Tibial nerve (tissue), 4 donors: ENCODE measurements at regions not wholly inside any gene's neighbourhood (a gene's known extent, or its start where the extent isn't known, plus 50 kb on each side); places are given as distances from the start of the nearest gene placed in this dataset.

ENCODE experiments used
- DNase-seq, 2 donors: peaks; one replicate each; pipeline ENCODE4 v3.0.0-alpha.2; 2019; ENCODE audit warnings: low spot score in 2 of 2
- H3K27ac ChIP-seq, 4 donors: fragments of 200-600 bp; sonication (generic) in 3 of 4; one replicate each; pipeline ENCODE4 v1.5.1; 2017 to 2019; ENCODE audit warnings: mild to moderate bottlenecking in 1 of 4
- H3K27me3 ChIP-seq, 2 donors: fragments of 200-600 bp; sonication (generic) in 1 of 2; one replicate each; pipeline versions ENCODE4 v1.5.1 to v1.6.0; 2017 to 2019
- H3K36me3 ChIP-seq, 3 donors: fragments of 200-600 bp; sonication (generic); one replicate each; pipeline ENCODE4 v1.5.1; 2018 to 2019
- H3K4me1 ChIP-seq, 4 donors: fragments of 200-600 bp; sonication (generic) in 3 of 4; one replicate each; pipeline ENCODE4 v1.5.1; 2017 to 2019
- H3K4me3 ChIP-seq, 4 donors: fragments of 200-600 bp; sonication (generic) in 3 of 4; one replicate each; pipeline ENCODE4 v1.5.1; 2017 to 2019; ENCODE audit warnings: mild to moderate bottlenecking in 1 of 4, moderate library complexity in 1 of 4
- H3K9me3 ChIP-seq, 4 donors: fragments of 200-600 bp; sonication (generic) in 3 of 4; one replicate each; pipeline ENCODE4 v1.5.1; 2017 to 2019
- EP300 ChIP-seq, 2 donors: sonication (generic); formaldehyde crosslinking; IDR thresholded peaks; one replicate each; pipeline ENCODE4 v1.6.1; 2017; ENCODE audit warnings: antibody characterized with exemption in 2 of 2, mild to moderate bottlenecking in 1 of 2
- POLR2A ChIP-seq, 2 donors: fragments of 450-650 bp; IDR thresholded peaks; one replicate each; pipeline ENCODE4 v1.6.1; 2017; ENCODE audit warnings: antibody characterized with exemption in 2 of 2, mild to moderate bottlenecking in 2 of 2, moderate library complexity in 2 of 2
- WGBS, 2 donors: methylation state at CpG; one replicate each; pipeline ENCODE4 v1.1.5; 2018; 5-methylcytosine and 5-hydroxymethylcytosine counted together
- TF ChIP-seq, protein P1 (sequence below), 5 experiments: fragments of 200-600 bp in 3 of 5; fragments of 450-650 bp in 2 of 5; sonication (generic) in 3 of 5; IDR thresholded peaks; one replicate each; pipeline ENCODE4 v1.5.1; 2016 to 2019; ENCODE audit warnings: antibody characterized with exemption in 5 of 5, mild to moderate bottlenecking in 3 of 5, moderate library complexity in 2 of 5

DNA sequence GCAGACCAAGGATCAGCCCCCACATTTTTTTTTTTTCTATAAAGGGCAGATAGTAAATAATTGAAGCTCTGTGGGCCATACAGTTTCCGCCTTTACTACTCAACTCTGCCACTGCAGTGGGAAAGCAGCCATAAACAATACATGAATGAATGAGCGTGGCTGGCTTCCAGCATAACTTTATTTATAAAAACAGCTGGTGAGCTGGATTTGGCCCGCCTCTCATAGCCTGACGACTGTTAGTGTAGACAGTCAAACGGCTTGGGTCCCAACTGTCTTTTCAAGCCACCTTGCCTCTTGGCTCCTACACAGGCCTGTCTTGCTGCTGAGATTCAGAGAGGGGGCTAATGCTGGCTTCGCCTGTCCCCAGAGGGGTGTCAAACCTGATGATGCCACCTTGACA, 169.8 kb upstream of the GPR26 start:
- no peaks in the 10 kb centered on the region for H3K36me3 ChIP-seq
- TF ChIP-seq POLR2A (IDR thresholded peaks at IDR 0.05) (no peak), EP300 (IDR thresholded peaks at IDR 0.05) (no peak)
- TF ChIP-seq, protein P1, sequence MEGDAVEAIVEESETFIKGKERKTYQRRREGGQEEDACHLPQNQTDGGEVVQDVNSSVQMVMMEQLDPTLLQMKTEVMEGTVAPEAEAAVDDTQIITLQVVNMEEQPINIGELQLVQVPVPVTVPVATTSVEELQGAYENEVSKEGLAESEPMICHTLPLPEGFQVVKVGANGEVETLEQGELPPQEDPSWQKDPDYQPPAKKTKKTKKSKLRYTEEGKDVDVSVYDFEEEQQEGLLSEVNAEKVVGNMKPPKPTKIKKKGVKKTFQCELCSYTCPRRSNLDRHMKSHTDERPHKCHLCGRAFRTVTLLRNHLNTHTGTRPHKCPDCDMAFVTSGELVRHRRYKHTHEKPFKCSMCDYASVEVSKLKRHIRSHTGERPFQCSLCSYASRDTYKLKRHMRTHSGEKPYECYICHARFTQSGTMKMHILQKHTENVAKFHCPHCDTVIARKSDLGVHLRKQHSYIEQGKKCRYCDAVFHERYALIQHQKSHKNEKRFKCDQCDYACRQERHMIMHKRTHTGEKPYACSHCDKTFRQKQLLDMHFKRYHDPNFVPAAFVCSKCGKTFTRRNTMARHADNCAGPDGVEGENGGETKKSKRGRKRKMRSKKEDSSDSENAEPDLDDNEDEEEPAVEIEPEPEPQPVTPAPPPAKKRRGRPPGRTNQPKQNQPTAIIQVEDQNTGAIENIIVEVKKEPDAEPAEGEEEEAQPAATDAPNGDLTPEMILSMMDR (IDR thresholded peaks at IDR 0.05): no peak
- H3K4me3 ChIP-seq: no peak overlapping the region
- H3K27me3 ChIP-seq: no peaks in the 10 kb centered on the region
- WGBS, 2 donors: 29 to 40% methylated on average over 6 of the region's 6 CpGs
- H3K27ac ChIP-seq: no peak overlapping the region
- no peaks in the 10 kb centered on the region for H3K4me1 ChIP-seq
- DNase-seq: no peak
- H3K9me3 ChIP-seq: no peaks in the 10 kb centered on the region

DNA sequence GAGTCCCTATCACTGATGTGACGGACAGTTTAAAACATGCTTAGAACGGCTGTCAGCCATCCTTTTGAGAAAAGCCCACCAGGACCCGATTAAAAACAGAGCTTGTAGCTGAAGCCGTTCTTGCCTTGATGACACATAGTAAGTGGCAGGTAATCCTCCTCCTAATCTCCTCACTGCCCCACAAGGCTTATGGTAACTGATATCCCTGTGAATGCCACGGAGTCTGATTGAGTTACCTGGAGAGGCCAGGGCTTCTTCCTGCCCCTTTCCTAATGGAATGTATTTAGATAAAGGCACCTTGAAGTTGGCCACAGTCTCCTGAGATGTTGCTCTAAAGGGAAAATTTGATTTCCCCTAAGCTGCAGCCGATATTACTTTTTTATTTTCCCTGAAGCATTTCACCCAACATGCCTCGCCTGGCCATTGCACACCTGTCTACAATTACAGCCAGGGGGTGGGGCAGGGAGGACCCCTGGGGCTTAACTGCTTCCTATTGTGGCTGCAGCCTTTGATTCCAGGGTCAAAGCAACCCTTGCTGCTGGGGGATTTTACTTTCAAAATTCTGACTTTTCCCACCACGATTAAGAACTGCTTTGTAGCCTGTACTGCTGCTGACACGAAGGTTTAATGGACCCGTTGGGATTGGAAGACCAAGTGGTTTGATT, 169.0 kb upstream of the GPR26 start:
- TF ChIP-seq, protein P1 (IDR thresholded peaks at IDR 0.05): no peak
- TF ChIP-seq EP300 (IDR thresholded peaks at IDR 0.05) (no peak), POLR2A (IDR thresholded peaks at IDR 0.05) (no peak)
- no peak overlapping the region for H3K27ac ChIP-seq
- no peaks in the 10 kb centered on the region for H3K36me3 ChIP-seq
- no peak for DNase-seq
- H3K27me3 ChIP-seq: no peaks in the 10 kb centered on the region
- H3K4me3 ChIP-seq: no peak overlapping the region
- no peaks in the 10 kb centered on the region for H3K9me3 ChIP-seq
- 54 to 61% methylated on average over 10 of the region's 10 CpGs for WGBS, 2 donors
- no peaks in the 10 kb centered on the region for H3K4me1 ChIP-seq

DNA sequence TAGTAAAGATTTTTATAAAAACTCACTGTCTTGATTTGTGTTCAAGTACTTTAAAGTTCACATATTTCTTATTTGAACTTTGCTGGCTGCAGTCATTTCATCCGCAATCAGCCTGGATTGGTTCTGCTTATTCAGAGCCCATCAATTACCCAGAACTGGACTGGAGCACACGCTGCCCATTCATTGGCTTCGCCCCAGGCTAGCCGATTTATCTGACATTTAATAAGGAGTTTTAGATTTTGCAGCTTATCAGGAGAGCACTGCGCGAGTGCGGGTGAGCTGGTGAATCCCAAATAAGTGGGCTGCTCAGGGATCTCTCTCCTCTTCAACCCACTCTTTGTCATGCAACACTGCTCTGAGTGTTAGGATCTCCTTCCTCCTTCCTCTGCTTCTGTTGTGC, 166.0 kb upstream of the GPR26 start:
- WGBS, 2 donors: 49 to 54% methylated on average over 7 of the region's 7 CpGs
- Histone ChIP-seq H3K4me1 (no peaks in the 10 kb centered on the region), H3K27me3 (no peaks in the 10 kb centered on the region), H3K4me3 (no peak overlapping the region), H3K9me3 (no peaks in the 10 kb centered on the region), H3K36me3 (no peaks in the 10 kb centered on the region), H3K27ac (no peak overlapping the region)
- no peak for DNase-seq
- TF ChIP-seq, protein P1 (IDR thresholded peaks at IDR 0.05): no peak
- TF ChIP-seq EP300 (IDR thresholded peaks at IDR 0.05) (no peak), POLR2A (IDR thresholded peaks at IDR 0.05) (no peak)

DNA sequence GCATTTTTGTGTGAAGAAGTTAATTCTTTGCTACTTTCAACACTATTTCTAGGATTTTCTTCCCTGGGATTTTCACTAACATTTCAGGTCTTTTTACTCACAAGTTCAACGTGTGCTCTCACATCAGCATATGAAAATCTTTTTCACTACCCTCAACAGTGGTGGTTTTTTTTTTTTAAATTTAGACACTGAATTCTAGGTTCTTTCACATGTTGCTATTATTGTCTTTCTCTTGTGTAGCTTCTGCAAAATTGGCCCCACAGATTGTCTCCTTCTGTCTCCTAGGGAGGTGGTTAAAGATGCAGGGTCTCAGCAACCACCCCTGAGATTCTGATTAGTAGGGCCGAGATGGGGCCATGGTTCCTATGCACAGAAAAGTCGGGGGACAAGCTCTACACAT, 165.0 kb upstream of the GPR26 start:
- no peak overlapping the region for H3K4me3 ChIP-seq
- no peak for DNase-seq

DNA sequence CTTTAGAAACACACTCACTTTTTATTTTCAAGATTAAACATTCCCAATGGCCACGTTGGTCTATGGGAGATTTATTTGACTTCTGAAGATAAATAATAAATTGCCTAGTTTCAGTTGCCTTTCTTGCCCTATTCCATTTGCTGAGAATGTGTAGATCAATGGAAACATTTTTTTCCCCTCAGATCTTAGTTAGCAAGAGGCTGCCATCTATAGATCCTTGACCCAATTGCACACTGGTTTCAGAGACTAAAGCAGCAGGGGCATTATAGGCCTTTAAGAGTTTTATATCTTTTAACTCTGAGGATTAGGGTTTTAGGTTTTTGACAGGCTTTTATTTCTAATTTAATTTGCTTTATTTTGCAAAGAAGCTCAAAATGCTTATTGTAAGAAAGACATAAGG, 163.2 kb upstream of the GPR26 start:
- no peak overlapping the region for H3K27ac ChIP-seq
- TF ChIP-seq POLR2A (IDR thresholded peaks at IDR 0.05) (no peak), EP300 (IDR thresholded peaks at IDR 0.05) (no peak)
- TF ChIP-seq, protein P1 (IDR thresholded peaks at IDR 0.05): no peak
- 62 to 63% methylated on average over 1 of the region's 1 CpG for WGBS, 2 donors

More for the DNA sequence above, 165.0 kb upstream of the GPR26 start:
- Histone ChIP-seq H3K36me3 (no peaks in the 10 kb centered on the region), H3K4me1 (no peaks in the 10 kb centered on the region), H3K27ac (no peak overlapping the region), H3K9me3 (no peaks in the 10 kb centered on the region), H3K27me3 (no peaks in the 10 kb centered on the region)
- 84 to 90% methylated on average over 3 of the region's 3 CpGs for WGBS, 2 donors
- no peak for TF ChIP-seq POLR2A (IDR thresholded peaks at IDR 0.05)
- TF ChIP-seq, protein P1 (IDR thresholded peaks at IDR 0.05): no peak
- no peak for TF ChIP-seq EP300 (IDR thresholded peaks at IDR 0.05)

More for the DNA sequence above, 163.2 kb upstream of the GPR26 start:
- no peak overlapping the region for H3K4me3 ChIP-seq
- no peaks in the 10 kb centered on the region for H3K36me3 ChIP-seq
- H3K4me1 ChIP-seq: no peaks in the 10 kb centered on the region
- DNase-seq: no peak
- H3K9me3 ChIP-seq: no peaks in the 10 kb centered on the region
- H3K27me3 ChIP-seq: no peaks in the 10 kb centered on the region
